SK-N-MC (cell line): ENCODE measurements at regions not wholly inside any gene's neighbourhood (a gene's known extent, or its start where the extent isn't known, plus 50 kb on each side); places are given as distances from the start of the nearest gene placed in this dataset.

Source experiments
- DNase-seq: peaks from one replicate; pipeline ENCODE4 v3.0.0-alpha.2; 2011; ENCODE audit warnings: low read depth, low spot score
- H3K27ac ChIP-seq: fragments of 200-600 bp; sonication (generic); 2 replicates; pipeline ENCODE4 v1.5.1; 2016; ENCODE audit warnings: mixed run types
- H3K36me3 ChIP-seq: fragments of 200-600 bp; sonication (generic); 2 replicates; pipeline ENCODE4 v1.6.1; 2017; ENCODE audit warnings: antibody characterized with exemption, low read length, mixed read lengths; ENCODE audit not compliant: insufficient read depth
- H3K4me3 ChIP-seq: fragments of 200-600 bp; sonication (generic); 2 replicates; pipeline ENCODE4 v1.5.1; 2016
- H3K9ac ChIP-seq: fragments of 200-600 bp; sonication (generic); 2 replicates; pipeline ENCODE4 v1.8.0; 2017; ENCODE audit warnings: mixed run types, mixed read lengths; ENCODE audit not compliant: insufficient read length
- H3K9me3 ChIP-seq: fragments of 200-600 bp; sonication (generic); 2 replicates; pipeline ENCODE4 v1.6.1; 2017; ENCODE audit warnings: low read depth, mild to moderate bottlenecking, antibody characterized with exemption, low read length, moderate library complexity, mixed read lengths
- EZH2 ChIP-seq: fragments of 200-600 bp; sonication (generic); IDR thresholded peaks from one replicate; pipeline ENCODE4 v1.6.1; 2017; ENCODE audit warnings: antibody characterized with exemption
- FOXP2 ChIP-seq: optimal IDR thresholded peaks from 2 replicates; pipeline ENCODE3; 2011; ENCODE audit warnings: mild to moderate bottlenecking, moderate library complexity; ENCODE audit not compliant: insufficient read depth; ENCODE audit errors: extremely low read length, control extremely low read depth
- POLR2AphosphoS5 ChIP-seq: IDR thresholded peaks from 2 replicates; pipeline ENCODE4 v1.6.1; 2012; ENCODE audit warnings: mild to moderate bottlenecking, low read depth, low read length, borderline replicate concordance

DNA sequence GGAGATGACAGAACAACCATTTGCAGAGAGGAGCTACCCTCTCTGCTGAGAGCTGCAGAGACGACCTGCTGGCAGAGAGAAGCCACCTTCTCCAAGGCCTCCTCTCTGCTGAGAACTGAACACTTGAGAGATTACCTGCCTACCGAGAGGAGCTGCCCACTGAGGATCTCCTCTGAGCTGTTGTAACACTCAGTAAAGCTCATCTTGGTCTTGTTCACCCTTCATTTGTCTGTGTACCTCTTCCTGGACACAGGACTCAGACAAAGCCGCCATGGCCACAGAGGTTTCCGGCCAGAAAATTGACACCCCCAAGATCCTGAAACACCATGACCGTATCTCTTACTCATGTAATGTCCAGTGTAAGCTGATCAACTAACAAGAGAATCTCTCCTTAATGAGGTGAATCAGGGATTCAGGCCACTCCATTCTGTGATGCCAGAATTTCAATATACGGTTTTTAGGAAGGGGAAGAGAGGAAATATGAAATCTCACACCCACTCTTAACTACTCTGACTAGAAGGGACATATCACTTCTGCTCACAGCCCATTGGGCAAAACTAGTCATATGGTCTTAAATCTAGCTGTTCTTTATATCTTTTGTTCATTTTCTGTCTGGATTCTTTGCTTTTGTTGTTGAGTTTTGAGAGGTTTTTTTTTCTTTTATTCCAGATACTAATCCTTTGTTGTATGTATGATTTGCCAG lies 83.8 kb downstream of the RHOU start:
- H3K9ac ChIP-seq: no peak overlapping the region
- H3K27ac ChIP-seq: no peak overlapping the region
- TF ChIP-seq FOXP2 (no peak), EZH2 (no peak), POLR2AphosphoS5 (no peak)
- no peak for DNase-seq
- H3K36me3 ChIP-seq: no peaks in the 10 kb centered on the region
- H3K9me3 ChIP-seq: no peaks in the 10 kb centered on the region
- no peak overlapping the region for H3K4me3 ChIP-seq

DNA sequence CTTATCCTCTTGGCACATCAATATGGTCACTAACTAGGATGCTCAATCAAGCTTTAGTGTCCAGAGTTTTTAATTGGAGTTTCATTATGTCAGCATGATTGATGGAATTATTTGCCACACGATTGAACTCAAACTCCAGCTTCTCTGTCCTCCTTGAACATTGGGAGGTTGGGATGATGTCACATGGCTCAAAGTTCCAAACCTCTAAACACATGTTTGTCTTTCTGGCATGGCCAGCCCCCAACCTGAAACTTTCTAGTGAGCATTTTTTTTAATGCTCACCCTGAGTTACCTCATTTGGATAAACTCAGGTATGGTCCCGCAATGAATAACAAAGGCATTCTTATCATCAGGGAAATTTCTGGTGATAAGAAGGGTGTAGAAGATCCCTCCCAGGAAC lies 86.0 kb downstream of the RHOU start:
- no peak for DNase-seq
- Histone ChIP-seq H3K4me3 (no peak overlapping the region), H3K9me3 (no peaks in the 10 kb centered on the region), H3K9ac (no peak overlapping the region), H3K27ac (no peak overlapping the region), H3K36me3 (no peaks in the 10 kb centered on the region)
- no peak for TF ChIP-seq EZH2
- TF ChIP-seq POLR2AphosphoS5: no peak
- no peak for TF ChIP-seq FOXP2

DNA sequence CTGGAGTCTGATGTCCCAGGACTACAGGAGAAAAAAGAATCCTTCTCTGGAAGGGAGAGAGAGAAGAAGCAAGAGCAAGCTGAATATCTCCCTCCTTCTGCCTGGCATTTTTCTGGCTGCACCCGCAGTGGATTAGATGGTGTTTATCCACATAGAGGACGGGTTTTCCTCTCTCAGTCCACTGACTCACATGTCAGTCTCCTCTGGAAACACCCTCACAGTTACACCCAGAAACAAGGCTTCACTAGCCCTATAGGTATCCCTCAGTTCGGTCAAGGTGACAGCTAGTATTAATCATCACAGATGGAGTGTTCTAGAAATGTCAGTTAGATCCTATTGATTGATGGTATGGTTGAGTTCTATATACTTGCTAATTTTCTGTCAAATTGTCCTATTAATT lies 87.9 kb downstream of the RHOU start:
- H3K9ac ChIP-seq: no peak overlapping the region
- no peak overlapping the region for H3K27ac ChIP-seq
- H3K9me3 ChIP-seq: no peaks in the 10 kb centered on the region
- no peak for DNase-seq
- TF ChIP-seq EZH2 (no peak), FOXP2 (no peak), POLR2AphosphoS5 (no peak)
- no peak overlapping the region for H3K4me3 ChIP-seq
- no peaks in the 10 kb centered on the region for H3K36me3 ChIP-seq

DNA sequence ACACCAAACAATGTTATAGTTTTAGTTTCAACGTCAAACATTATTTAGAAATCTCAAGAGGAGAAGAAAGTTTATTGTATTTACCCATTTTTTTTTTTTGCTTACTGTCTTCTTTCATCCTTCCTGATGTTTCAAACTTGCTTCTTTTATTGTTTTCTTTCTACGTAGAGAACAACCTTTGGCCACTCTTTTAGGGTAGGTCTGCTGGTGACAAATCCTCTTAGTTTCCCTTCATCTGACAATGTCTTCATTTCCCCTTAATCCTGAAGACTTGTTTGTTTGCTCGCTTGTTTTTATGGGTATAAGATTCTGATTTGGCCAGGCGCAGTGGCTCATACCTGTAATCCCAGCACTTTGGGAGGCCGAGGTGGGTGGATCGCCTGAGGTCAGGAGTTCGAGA lies 89.1 kb downstream of the RHOU start:
- TF ChIP-seq POLR2AphosphoS5: no peak
- TF ChIP-seq FOXP2: no peak
- TF ChIP-seq EZH2: no peak
- H3K9ac ChIP-seq: no peak overlapping the region

DNA sequence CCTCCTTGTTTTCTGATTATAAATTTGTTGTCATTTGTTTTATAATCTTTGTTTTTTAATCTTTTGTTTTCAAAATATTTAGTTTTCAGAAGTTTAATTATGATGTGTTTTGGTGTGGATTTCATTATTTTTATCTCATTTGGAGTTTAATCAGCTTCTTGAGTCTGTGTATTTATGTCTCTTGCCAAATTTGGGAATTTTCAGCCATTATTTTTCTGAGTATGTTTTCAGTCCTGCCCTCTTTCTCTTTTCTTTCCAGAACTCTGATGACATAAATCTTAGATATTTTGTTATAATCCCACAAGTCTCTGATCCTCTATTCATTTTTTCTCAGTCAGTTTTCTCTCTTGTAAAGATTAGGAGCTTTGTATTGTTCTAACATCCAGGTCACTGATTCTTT lies 89.8 kb downstream of the RHOU start:
- Histone ChIP-seq H3K4me3 (no peak overlapping the region), H3K27ac (no peak overlapping the region), H3K9me3 (no peaks in the 10 kb centered on the region), H3K9ac (no peak overlapping the region), H3K36me3 (no peaks in the 10 kb centered on the region)
- TF ChIP-seq EZH2: no peak
- TF ChIP-seq FOXP2: no peak
- no peak for TF ChIP-seq POLR2AphosphoS5
- no peak for DNase-seq

More for the DNA sequence above, 89.1 kb downstream of the RHOU start:
- H3K27ac ChIP-seq: no peak overlapping the region
- no peak overlapping the region for H3K4me3 ChIP-seq
- no peak for DNase-seq
- H3K36me3 ChIP-seq: no peaks in the 10 kb centered on the region
- no peaks in the 10 kb centered on the region for H3K9me3 ChIP-seq

DNA sequence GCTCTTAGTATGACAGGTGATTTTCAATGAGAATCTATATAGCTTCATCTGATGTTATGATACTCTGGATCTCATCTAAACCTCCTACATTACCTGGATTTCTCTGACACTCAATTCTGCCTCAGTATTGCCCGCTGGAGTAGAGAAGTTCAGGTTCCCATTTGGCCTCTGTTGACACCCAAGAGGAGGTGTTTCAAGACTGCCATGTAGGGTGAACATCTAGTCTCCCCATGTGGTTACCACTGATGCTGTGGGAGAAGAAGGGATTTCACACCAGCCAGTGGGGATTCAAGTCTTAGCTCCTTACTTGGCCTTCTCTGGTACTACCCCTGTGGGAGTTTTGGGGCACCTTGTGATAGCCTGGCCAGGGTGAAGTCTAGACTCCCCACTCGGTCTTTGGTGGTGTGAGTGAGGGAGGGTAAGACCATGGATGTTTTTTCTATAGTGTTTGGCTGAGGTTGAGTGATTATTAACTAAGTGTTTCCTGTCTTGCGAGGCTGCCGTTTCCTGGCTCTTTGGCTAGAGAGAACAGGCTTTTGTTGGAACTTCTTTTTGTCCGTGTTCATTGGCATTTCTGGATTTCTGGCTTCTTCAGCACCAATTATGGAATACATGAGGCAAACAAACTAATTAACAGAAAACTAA lies 90.7 kb downstream of the RHOU start:
- TF ChIP-seq FOXP2 (no peak), EZH2 (no peak), POLR2AphosphoS5 (no peak)
- Histone ChIP-seq H3K4me3 (no peak overlapping the region), H3K9me3 (no peaks in the 10 kb centered on the region), H3K27ac (no peak overlapping the region), H3K9ac (no peak overlapping the region), H3K36me3 (no peaks in the 10 kb centered on the region)
- no peak for DNase-seq

DNA sequence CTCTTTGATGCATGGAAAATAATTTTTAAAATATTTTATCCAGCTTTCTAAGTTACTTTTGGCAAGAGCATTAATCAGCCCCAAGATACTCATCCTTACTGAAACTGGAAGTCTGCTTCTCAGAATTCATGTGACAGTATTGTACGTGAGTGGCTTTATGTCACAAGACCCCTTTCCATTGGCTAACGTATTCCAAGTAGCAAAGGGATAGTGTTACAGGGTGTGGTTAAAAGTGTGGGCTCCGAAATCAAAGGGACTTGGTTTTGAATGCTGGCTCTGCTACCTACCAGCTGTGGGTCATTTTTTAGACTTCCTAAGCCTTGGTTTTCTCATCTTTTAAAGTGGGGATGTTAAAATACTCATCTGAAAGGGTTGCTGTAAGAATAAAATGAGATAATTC lies 91.7 kb downstream of the RHOU start:
- no peak for TF ChIP-seq EZH2
- no peak for TF ChIP-seq POLR2AphosphoS5
- TF ChIP-seq FOXP2: no peak
- no peak overlapping the region for H3K9ac ChIP-seq
- no peaks in the 10 kb centered on the region for H3K36me3 ChIP-seq
- H3K4me3 ChIP-seq: no peak overlapping the region
- no peak for DNase-seq
- no peaks in the 10 kb centered on the region for H3K9me3 ChIP-seq
- no peak overlapping the region for H3K27ac ChIP-seq

DNA sequence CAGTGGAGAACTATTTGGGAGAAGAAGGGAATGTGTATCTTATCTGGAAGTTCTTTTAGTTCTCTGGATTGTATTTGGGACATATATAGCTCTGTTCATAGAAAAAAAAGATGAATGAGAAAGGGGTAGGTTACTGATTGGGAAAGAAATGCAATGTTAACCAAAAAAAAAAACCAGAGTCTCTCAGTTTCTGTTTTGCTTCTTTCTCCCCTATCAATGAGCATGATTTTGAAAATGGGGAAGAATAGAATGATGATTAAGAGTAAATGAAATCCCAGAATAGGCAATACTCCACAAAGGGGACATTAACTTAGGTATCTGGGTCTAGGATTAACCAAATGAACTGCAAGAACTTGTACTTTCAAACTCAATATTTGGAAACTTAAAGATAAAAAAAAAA lies 92.9 kb downstream of the RHOU start:
- Histone ChIP-seq H3K36me3 (no peaks in the 10 kb centered on the region), H3K4me3 (no peak overlapping the region), H3K27ac (no peak overlapping the region), H3K9ac (no peak overlapping the region), H3K9me3 (no peaks in the 10 kb centered on the region)
- DNase-seq: no peak
- TF ChIP-seq FOXP2: no peak
- TF ChIP-seq EZH2: no peak
- TF ChIP-seq POLR2AphosphoS5: no peak
